Uterus (tissue), 3 donors: ENCODE measurements at regions not wholly inside any gene's neighbourhood (a gene's known extent, or its start where the extent isn't known, plus 50 kb on each side); places are given as distances from the start of the nearest gene placed in this dataset.
"Not testable (repeated sequence)": the region's sequence is repeated elsewhere in the genome, so short reads cannot be mapped to it uniquely, and the experiment has no call there.

ENCODE experiments used
- DNase-seq, 2 donors: peaks; one replicate each; pipeline ENCODE4 v3.0.0-alpha.2; 2019 to 2020
- H3K27ac ChIP-seq, 2 donors: fragments of 200-600 bp; sonication (generic); 1 replicate in 1 of 2; 2 replicates in 1 of 2; pipeline ENCODE4 v1.5.1; 2016 to 2018
- H3K27me3 ChIP-seq, 2 donors: fragments of 200-600 bp; sonication (generic); one replicate each; pipeline ENCODE4 v1.5.1; 2018 to 2019; ENCODE audit warnings: control low read depth in 1 of 2
- H3K36me3 ChIP-seq, 2 donors: fragments of 200-600 bp; sonication (generic); one replicate each; pipeline ENCODE4 v1.5.1; 2019; ENCODE audit warnings: control low read depth in 1 of 2
- H3K4me1 ChIP-seq, 2 donors: fragments of 200-600 bp; sonication (generic); one replicate each; pipeline ENCODE4 v1.5.1; 2018 to 2019; ENCODE audit warnings: control low read depth in 1 of 2
- H3K4me3 ChIP-seq, 2 donors: fragments of 200-600 bp; sonication (generic); 1 replicate in 1 of 2; 2 replicates in 1 of 2; pipeline ENCODE4 v1.5.1; 2018 to 2019; ENCODE audit warnings: mild to moderate bottlenecking in 1 of 2
- H3K9me3 ChIP-seq, 2 donors: fragments of 200-600 bp; sonication (generic); one replicate each; pipeline ENCODE4 v1.5.1; 2019; ENCODE audit warnings: control low read depth in 1 of 2
- CTCF ChIP-seq, 4 experiments: fragments of 200-600 bp in 2 of 4; fragments of 450-650 bp in 2 of 4; sonication (generic) in 2 of 4; IDR thresholded peaks; one replicate each; pipeline ENCODE4 v1.5.1; 2016 to 2019; ENCODE audit warnings: antibody characterized with exemption in 4 of 4, mild to moderate bottlenecking in 2 of 4, moderate library complexity in 1 of 4
- POLR2A ChIP-seq, 2 donors: fragments of 450-650 bp; IDR thresholded peaks; one replicate each; pipeline ENCODE4 v1.6.1; 2016; ENCODE audit warnings: antibody characterized with exemption in 2 of 2, mild to moderate bottlenecking in 1 of 2, moderate library complexity in 1 of 2
- intact Hi-C: fragments of 100-400 bp; cut with DNase I; formaldehyde crosslinking; loops from one replicate; pipeline ENCODE4 v1.15.1; 2023; ENCODE audit warnings: low total_unique reads
- donor health status: DM: yes; HTN: yes; CAD: no.

- no peak for DNase-seq
- Histone ChIP-seq H3K27me3 (no peaks in the 10 kb centered on the region), H3K4me1 (no peaks in the 10 kb centered on the region), H3K27ac (no peak overlapping the region), H3K9me3 (no peaks in the 10 kb centered on the region), H3K36me3 (no peaks in the 10 kb centered on the region), H3K4me3 (no peak overlapping the region)
- TF ChIP-seq CTCF (IDR thresholded peaks at IDR 0.05) (no peak), POLR2A (IDR thresholded peaks at IDR 0.05) (no peak)
- intact Hi-C loops: no loop called here
Observed at GRCh38 chr2:118576109-118576855, 271.2 kb downstream of the EN1 start.

- H3K9me3 ChIP-seq, DNase-seq, H3K27me3 ChIP-seq, H3K36me3 ChIP-seq, H3K4me3 ChIP-seq, H3K27ac ChIP-seq, H3K4me1 ChIP-seq, intact Hi-C loops: not testable (repeated sequence)
Observed at GRCh38 chr2:118572380-118572779, 275.1 kb downstream of the EN1 start.

GRCh38 chr2:118569876-118570535, 277.4 kb downstream of the EN1 start:
- Histone ChIP-seq H3K36me3 (no peaks in the 10 kb centered on the region), H3K9me3 (no peaks in the 10 kb centered on the region), H3K27ac (no peak overlapping the region), H3K4me1 (peaks cover 0 to 7% of the 10 kb centered on the region in 2 donors), H3K27me3 (no peaks in the 10 kb centered on the region), H3K4me3 (no peak overlapping the region)
- TF ChIP-seq POLR2A (IDR thresholded peaks at IDR 0.05) (no peak), CTCF (IDR thresholded peaks at IDR 0.05) (no peak)
- no peak for DNase-seq
- intact Hi-C loops: no loop called here

- peaks cover 0 to 7% of the 10 kb centered on the region in 2 donors for H3K4me1 ChIP-seq
- H3K4me3 ChIP-seq: no peak overlapping the region
- no peaks in the 10 kb centered on the region for H3K27me3 ChIP-seq
- intact Hi-C loops: no loop called here
- no peak for DNase-seq
- no peaks in the 10 kb centered on the region for H3K9me3 ChIP-seq
- TF ChIP-seq CTCF (IDR thresholded peaks at IDR 0.05) (no peak), POLR2A (IDR thresholded peaks at IDR 0.05) (no peak)
- no peaks in the 10 kb centered on the region for H3K36me3 ChIP-seq
- no peak overlapping the region for H3K27ac ChIP-seq
Observed at GRCh38 chr2:118568700-118569099, 278.7 kb downstream of the EN1 start.

GRCh38 chr2:118565786-118566540, 281.5 kb downstream of the EN1 start:
- H3K4me1 ChIP-seq: peaks cover 0 to 7% of the 10 kb centered on the region in 2 donors
- no peak overlapping the region for H3K27ac ChIP-seq
- no peaks in the 10 kb centered on the region for H3K27me3 ChIP-seq
- H3K4me3 ChIP-seq: no peak overlapping the region
- intact Hi-C loops: no loop called here
- TF ChIP-seq CTCF (IDR thresholded peaks at IDR 0.05) (no peak), POLR2A (IDR thresholded peaks at IDR 0.05) (no peak)
- no peaks in the 10 kb centered on the region for H3K36me3 ChIP-seq
- no peaks in the 10 kb centered on the region for H3K9me3 ChIP-seq
- DNase-seq: no peak
